ENCODE measurements at regions not wholly inside any gene's neighbourhood (a gene's known extent, or its start where the extent isn't known, plus 50 kb on each side); places are given as distances from the start of the nearest gene placed in this dataset.

DNA sequence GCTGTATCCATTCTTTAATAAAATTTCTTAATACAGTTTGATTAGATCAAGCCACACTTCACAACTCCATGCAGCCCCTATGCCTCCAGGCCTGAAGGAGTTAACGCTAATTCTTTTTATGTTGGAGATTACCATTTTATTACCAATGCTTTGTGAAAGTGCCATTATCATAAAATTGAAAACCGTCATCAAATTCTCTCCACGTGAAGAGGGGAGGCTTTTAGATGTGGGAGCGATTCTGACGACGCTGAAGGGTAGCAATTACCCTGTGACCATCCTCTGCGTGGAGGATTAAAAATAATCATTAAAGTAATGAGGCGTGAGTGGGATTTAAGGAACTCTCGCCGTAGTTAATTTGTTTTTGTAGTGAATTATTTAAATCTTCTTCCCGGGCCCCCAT, 278.8 kb downstream of the CRLF2 start:
- DNase-seq = no peak
- no peak for ATAC-seq
- Histone ChIP-seq H3K4me3 (no peak overlapping the region), H3K36me3 (no peaks in the 10 kb centered on the region), H3K4me1 (no peaks in the 10 kb centered on the region), H3K9me3 (no peaks in the 10 kb centered on the region), H3K27ac (no peak overlapping the region), H3K27me3 (no peaks in the 10 kb centered on the region)
- 72 to 80% methylated on average over 11 of the region's 11 CpGs for WGBS, 2 donors
- FAIRE-seq = no peak
- intact Hi-C loops (cut with DNase I) = no loop called here
- TF ChIP-seq, protein P1, sequence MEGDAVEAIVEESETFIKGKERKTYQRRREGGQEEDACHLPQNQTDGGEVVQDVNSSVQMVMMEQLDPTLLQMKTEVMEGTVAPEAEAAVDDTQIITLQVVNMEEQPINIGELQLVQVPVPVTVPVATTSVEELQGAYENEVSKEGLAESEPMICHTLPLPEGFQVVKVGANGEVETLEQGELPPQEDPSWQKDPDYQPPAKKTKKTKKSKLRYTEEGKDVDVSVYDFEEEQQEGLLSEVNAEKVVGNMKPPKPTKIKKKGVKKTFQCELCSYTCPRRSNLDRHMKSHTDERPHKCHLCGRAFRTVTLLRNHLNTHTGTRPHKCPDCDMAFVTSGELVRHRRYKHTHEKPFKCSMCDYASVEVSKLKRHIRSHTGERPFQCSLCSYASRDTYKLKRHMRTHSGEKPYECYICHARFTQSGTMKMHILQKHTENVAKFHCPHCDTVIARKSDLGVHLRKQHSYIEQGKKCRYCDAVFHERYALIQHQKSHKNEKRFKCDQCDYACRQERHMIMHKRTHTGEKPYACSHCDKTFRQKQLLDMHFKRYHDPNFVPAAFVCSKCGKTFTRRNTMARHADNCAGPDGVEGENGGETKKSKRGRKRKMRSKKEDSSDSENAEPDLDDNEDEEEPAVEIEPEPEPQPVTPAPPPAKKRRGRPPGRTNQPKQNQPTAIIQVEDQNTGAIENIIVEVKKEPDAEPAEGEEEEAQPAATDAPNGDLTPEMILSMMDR (IDR thresholded peaks at IDR 0.05) = no peak

DNA sequence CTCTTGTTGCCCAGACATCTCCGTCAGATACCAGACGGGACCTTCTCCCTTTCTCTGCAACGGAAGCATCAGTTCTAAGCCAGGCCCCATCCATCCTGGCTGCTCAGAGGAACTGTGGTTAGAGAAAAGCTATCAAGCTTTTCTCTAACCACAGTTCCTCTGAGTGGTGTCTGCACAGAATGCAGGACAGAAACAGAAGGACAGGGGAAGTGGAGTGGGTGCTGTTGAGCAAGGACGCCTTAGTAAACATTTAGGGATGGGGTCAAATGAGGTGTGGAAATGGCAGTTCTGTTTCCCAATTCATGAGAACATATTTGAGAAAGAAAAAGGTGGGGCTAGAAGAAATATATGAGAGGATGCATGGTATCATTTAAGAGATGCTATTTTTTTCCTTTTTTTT, 283.8 kb downstream of the CRLF2 start:
- 72 to 73% methylated on average over 4 of the region's 4 CpGs for WGBS, 2 donors
- H3K27ac ChIP-seq = no peak overlapping the region
- H3K9me3 ChIP-seq = no peaks in the 10 kb centered on the region
- ATAC-seq (no peak), FAIRE-seq (no peak), DNase-seq (no peak)
- no peaks in the 10 kb centered on the region for H3K4me1 ChIP-seq
- no peaks in the 10 kb centered on the region for H3K36me3 ChIP-seq
- TF ChIP-seq, protein P1 (IDR thresholded peaks at IDR 0.05) = no peak
- H3K27me3 ChIP-seq = no peaks in the 10 kb centered on the region
- no peak overlapping the region for H3K4me3 ChIP-seq
- intact Hi-C loops (cut with DNase I) = no loop called here

DNA sequence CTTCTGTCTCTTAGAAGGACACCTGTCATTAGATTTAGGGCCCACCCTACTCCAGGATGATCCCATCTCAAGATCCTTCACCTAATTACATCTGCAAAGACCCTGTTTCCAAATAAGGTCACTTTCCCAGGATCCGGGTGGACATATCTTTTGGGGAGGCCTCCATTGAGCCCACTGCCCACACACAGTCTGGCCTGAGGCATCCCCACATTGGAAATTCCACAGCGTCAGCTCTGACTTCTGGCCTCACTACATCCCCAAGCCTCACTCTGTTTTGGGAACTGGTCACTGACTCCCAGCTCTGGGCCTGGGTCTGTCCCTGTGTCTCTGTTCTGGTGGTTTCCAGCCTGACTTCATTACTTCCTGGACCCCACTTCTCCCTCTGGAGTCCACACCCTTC, 285.5 kb downstream of the CRLF2 start:
- WGBS, 2 donors = 80 to 81% methylated on average over 2 of the region's 2 CpGs
- FAIRE-seq (no peak), DNase-seq (no peak), ATAC-seq (no peak)
- no peaks in the 10 kb centered on the region for H3K4me1 ChIP-seq
- H3K9me3 ChIP-seq = no peaks in the 10 kb centered on the region
- no peaks in the 10 kb centered on the region for H3K27me3 ChIP-seq
- intact Hi-C loops (cut with DNase I) = no loop called here
- TF ChIP-seq, protein P1 (IDR thresholded peaks at IDR 0.05) = no peak
- no peak overlapping the region for H3K4me3 ChIP-seq
- no peak overlapping the region for H3K27ac ChIP-seq
- H3K36me3 ChIP-seq = no peaks in the 10 kb centered on the region

DNA sequence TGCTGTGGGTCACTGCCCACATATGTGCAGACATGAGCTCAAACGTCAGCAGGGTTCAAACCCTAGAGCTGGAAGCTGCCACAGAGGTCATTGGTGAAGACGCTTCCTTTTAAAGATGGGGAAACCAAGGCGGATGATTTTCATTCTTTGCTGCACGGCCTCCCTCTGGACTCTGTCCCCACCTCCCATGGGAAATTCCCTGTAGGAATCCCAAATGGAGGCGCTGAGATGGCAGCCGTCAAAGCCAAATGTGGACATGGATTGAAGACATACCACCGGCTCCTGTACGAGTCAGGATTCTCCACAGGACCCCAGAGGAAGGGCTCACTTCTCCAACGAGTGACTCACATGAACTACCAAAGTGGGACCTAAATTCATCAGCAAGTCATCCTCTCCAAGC, 286.4 kb downstream of the CRLF2 start:
- ATAC-seq = no peak
- H3K27ac ChIP-seq = no peak overlapping the region
- H3K9me3 ChIP-seq = no peaks in the 10 kb centered on the region
- TF ChIP-seq, protein P1 (IDR thresholded peaks at IDR 0.05) = no peak
- no peaks in the 10 kb centered on the region for H3K27me3 ChIP-seq
- FAIRE-seq = no peak
- DNase-seq = no peak
- no peaks in the 10 kb centered on the region for H3K4me1 ChIP-seq
- 69 to 77% methylated on average over 9 of the region's 9 CpGs for WGBS, 2 donors
- H3K4me3 ChIP-seq = no peak overlapping the region
- intact Hi-C loops (cut with DNase I) = no loop called here
- no peaks in the 10 kb centered on the region for H3K36me3 ChIP-seq

DNA sequence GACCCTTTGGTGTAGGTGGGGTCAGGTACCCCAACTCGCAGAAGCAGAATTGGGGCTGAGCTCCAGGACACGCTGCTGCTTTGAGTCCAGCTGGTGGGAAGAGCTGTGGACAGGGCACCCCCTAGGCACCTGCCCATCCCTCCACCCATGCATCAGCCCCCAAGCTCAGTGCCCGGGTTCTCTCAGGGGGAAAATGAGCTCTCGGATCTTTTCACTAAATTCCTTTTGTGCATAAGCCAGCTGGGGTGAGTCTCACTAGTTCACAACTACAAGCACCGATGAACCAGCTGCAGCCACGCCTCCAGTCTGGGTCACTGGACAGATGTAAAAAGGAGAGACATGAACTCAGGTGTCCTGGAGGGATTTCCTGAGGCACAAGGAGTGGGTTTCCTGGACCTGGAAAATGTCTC, 286.8 kb downstream of the CRLF2 start:
- Histone ChIP-seq H3K27me3 (no peaks in the 10 kb centered on the region), H3K9me3 (no peaks in the 10 kb centered on the region), H3K4me3 (no peak overlapping the region), H3K27ac (no peak overlapping the region), H3K4me1 (no peaks in the 10 kb centered on the region), H3K36me3 (no peaks in the 10 kb centered on the region)
- no peak for FAIRE-seq
- intact Hi-C loops (cut with DNase I) = no loop called here
- TF ChIP-seq, protein P1 (IDR thresholded peaks at IDR 0.05) = no peak
- peak in 1 of 6 donors; percentile 35 for DNase-seq
- ATAC-seq = no peak
- WGBS, 2 donors = 79 to 84% methylated on average over 6 of the region's 6 CpGs
